Memory B cell (primary cell): ENCODE measurements at regions not wholly inside any gene's neighbourhood (a gene's known extent, or its start where the extent isn't known, plus 50 kb on each side); places are given as distances from the start of the nearest gene placed in this dataset.

Experiments
- ATAC-seq: fragments of 150-1000 bp; cut with Tn5 transposase; 2 replicates; pipeline ENCODE4 v1.10.0; 2021; ENCODE audit warnings: low read depth, mild to moderate bottlenecking, moderate library complexity
- DNase-seq, 2 donors: peaks; one replicate each; pipeline ENCODE4 v3.0.0; 2022; ENCODE audit warnings: low spot score in 2 of 2
- H3K27ac Mint-ChIP-seq: one replicate; pipeline ENCODE4 v1.8.0; 2022; ENCODE audit warnings: mild to moderate bottlenecking, moderate library complexity, mixed read lengths
- H3K27me3 Mint-ChIP-seq: one replicate; pipeline ENCODE4 v1.8.0; 2022; ENCODE audit warnings: mixed read lengths
- H3K36me3 Mint-ChIP-seq: one replicate; pipeline ENCODE4 v1.8.0; 2022; ENCODE audit warnings: mild to moderate bottlenecking, mixed read lengths
- H3K4me1 Mint-ChIP-seq: one replicate; pipeline ENCODE4 v1.8.0; 2022; ENCODE audit warnings: mixed read lengths
- H3K4me3 Mint-ChIP-seq: one replicate; pipeline ENCODE4 v1.8.0; 2022; ENCODE audit warnings: mild to moderate bottlenecking, moderate library complexity, mixed read lengths
- H3K9me3 Mint-ChIP-seq: one replicate; pipeline ENCODE4 v1.8.0; 2022; ENCODE audit warnings: mixed read lengths

DNA sequence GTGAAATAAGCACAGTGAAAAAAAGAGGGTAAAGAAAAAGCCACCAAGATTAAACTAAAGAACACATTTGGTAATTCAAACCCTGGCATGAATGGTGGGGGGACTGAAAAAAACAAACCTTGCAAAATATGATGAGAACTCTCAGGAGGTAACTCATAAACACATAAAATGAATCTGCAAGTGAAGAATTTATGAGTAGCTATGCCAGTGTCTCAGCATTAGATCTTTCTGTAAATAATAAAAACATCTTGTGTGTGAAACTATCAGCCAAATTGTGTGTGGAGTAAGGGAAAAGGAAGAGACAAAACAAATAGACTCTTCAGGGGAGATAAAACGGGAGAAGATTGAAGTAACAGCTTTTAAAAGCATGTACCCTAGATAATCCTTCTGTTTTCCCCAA, 129.6 kb upstream of the SPEF2 start:
- ATAC-seq (no peak), DNase-seq (no peak)
- no peaks in the 10 kb centered on the region for H3K27me3 Mint-ChIP-seq
- no peaks in the 10 kb centered on the region for H3K4me1 Mint-ChIP-seq
- no peak overlapping the region for H3K4me3 Mint-ChIP-seq
- H3K27ac Mint-ChIP-seq: no peak overlapping the region
- no peaks in the 10 kb centered on the region for H3K9me3 Mint-ChIP-seq
- no peaks in the 10 kb centered on the region for H3K36me3 Mint-ChIP-seq

DNA sequence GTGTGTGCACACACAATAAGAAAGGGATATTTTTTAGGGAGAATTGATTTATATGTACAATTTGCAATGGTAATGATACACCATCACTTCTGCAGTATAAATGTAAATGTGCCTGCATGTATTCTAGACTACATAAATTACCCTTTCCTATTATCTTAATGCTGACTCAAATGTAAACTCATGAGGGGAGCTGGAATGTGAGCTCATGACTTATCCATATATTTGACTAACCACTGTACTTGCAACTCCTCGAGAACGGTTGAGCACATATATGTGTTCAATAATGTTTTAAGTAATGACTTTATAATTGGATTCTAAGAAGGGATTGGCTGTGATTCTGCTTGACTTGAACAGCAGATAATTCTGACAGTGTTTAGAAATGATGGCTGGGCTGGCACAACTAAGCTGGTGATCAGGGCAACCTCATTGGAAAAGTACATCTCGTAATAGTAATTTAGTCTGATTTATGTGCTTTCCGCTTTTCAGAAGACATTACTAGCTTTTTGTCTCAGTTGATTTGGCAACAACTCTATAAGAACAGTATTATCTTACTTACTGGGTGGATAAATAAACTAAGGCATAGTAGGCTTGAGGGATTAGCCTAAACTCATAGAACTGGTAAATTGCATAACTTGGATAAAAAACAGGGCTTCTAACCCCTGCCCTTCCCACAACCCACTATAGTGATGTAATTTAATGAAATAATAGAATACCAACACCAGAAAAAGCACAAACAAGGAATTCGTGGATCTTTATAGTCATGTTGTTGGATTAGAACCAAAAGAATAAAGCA, 130.2 kb upstream of the SPEF2 start:
- no peaks in the 10 kb centered on the region for H3K27me3 Mint-ChIP-seq

DNA sequence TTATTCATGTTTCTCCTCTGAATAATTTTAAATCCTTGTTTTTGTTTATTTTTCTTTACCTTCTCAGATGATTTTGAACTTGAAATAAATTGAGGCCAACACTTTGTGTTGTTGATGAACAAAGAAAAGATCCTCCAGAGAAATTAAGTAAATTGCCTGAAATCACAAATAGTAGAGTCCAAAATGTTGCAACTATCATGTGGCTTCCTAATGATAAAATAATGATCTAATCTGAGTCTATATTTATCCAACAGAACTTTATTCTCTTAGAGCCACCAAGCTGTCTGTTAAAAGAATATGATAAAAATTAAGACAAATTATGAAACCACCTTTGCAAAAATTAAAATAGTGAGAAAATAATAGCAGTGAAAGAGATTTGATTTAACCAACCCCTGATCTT, 132.2 kb upstream of the SPEF2 start:
- H3K27me3 Mint-ChIP-seq: no peaks in the 10 kb centered on the region
- no peak for ATAC-seq

More for the DNA sequence above, 130.2 kb upstream of the SPEF2 start:
- DNase-seq (no peak), ATAC-seq (no peak)
- Mint-ChIP-seq H3K4me1 (no peaks in the 10 kb centered on the region), H3K27ac (no peak overlapping the region), H3K9me3 (no peaks in the 10 kb centered on the region), H3K4me3 (no peak overlapping the region), H3K36me3 (no peaks in the 10 kb centered on the region)

DNA sequence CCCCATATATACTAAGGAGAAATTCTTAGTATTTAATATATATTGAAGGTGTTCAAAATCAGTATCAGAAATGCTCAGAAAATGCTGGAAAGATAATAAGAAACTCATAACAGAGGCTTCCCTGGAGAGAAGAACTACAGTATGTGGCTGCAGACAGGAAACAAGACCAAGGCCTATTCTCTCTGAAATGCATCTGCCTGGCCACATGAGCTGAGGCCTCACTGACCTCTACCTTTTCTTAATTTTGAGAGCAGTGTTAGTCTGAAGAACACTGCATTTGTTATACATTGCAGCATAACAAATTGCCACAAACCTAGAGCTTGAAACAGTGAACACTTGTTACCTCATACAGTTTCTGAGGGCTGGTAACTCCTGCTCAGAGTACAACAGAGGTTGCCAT, 133.4 kb upstream of the SPEF2 start:
- DNase-seq (no peak), ATAC-seq (no peak)
- Mint-ChIP-seq H3K27ac (no peak overlapping the region), H3K4me1 (peaks cover 2% of the 10 kb centered on the region), H3K9me3 (no peaks in the 10 kb centered on the region), H3K27me3 (no peaks in the 10 kb centered on the region), H3K36me3 (peaks cover under 1% of the 10 kb centered on the region), H3K4me3 (no peak overlapping the region)

More for the DNA sequence above, 132.2 kb upstream of the SPEF2 start:
- Mint-ChIP-seq H3K27ac (no peak overlapping the region), H3K4me1 (no peaks in the 10 kb centered on the region), H3K36me3 (no peaks in the 10 kb centered on the region), H3K9me3 (no peaks in the 10 kb centered on the region), H3K4me3 (no peak overlapping the region)
- no peak for DNase-seq

DNA sequence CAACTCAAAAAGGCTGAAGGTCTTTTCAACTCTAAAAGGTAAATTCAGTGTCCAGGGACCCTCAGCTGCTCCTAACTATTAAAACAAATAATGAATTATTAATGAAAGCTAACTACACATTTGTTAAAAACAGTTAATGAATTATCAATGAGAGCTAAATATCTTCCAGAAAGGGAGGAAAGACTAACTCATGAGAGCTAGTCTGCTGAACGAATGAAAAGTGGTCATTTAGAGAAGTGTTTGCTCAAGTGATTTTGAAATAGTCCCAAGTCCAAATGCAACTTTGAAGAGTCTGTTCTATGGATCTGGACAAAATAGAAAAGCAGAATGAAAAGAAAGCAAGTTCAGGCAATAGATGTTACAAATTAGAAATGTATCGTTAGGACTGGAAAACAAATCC, 133.9 kb upstream of the SPEF2 start:
- no peak overlapping the region for H3K27ac Mint-ChIP-seq
- no peaks in the 10 kb centered on the region for H3K9me3 Mint-ChIP-seq
- peaks cover 3% of the 10 kb centered on the region for H3K36me3 Mint-ChIP-seq
- no peak overlapping the region for H3K4me3 Mint-ChIP-seq
- no peak for DNase-seq
- peaks cover 5% of the 10 kb centered on the region for H3K4me1 Mint-ChIP-seq
- no peaks in the 10 kb centered on the region for H3K27me3 Mint-ChIP-seq
- no peak for ATAC-seq

DNA sequence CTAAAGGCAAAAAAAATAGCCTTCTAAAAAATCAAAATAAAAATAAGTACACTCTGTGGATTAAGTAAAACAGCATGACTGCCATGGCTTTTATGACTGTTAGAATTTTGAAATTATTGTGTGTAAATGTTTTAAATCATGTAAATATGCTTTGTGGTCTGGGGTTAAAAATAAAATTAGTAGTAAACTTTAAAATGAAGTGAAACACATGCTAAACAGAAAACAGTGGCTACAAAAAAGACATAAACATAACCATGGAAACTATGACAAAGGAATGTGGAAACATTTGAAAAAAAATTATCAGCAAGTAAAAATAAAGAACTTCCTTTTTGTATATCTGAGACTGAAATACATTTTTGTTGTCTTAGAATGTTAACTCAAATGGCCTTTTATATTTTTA, 134.5 kb upstream of the SPEF2 start:
- Mint-ChIP-seq H3K36me3 (peaks cover 3% of the 10 kb centered on the region), H3K27ac (no peak overlapping the region), H3K4me1 (peaks cover 5% of the 10 kb centered on the region), H3K9me3 (no peaks in the 10 kb centered on the region), H3K27me3 (no peaks in the 10 kb centered on the region), H3K4me3 (no peak overlapping the region)
- DNase-seq (no peak), ATAC-seq (no peak)

DNA sequence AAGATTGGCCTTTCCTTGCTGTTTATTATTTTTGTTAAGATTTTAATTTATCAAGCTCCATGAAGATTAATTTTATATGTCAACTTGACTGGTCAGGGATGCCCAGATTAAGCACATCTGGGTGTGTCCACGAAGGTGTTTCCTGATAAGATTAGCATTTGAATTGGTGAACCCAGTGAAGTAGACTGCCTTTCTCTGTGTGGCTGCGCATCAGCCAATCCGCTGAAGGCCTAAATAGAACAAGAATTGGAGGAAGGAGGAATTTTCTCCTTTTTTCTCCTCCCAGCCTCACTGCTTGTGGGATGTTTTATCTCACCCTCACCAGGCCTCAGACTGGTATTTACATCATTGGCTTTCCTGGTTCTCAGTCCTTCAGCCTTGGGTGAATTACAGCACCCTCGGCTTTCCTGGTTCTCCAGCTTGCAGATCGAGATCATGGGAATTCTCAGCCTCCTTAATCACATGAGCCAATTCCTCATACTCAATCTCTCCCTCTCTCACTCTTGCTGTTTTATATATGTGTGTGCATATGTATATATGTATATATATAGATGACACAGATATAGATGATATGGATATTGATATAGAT, 135.4 kb upstream of the SPEF2 start:
- Mint-ChIP-seq H3K27ac (no peak overlapping the region), H3K9me3 (no peaks in the 10 kb centered on the region), H3K4me1 (peaks cover 5% of the 10 kb centered on the region), H3K36me3 (peaks cover 3% of the 10 kb centered on the region), H3K4me3 (no peak overlapping the region), H3K27me3 (no peaks in the 10 kb centered on the region)
- no peak for ATAC-seq
- DNase-seq: no peak

DNA sequence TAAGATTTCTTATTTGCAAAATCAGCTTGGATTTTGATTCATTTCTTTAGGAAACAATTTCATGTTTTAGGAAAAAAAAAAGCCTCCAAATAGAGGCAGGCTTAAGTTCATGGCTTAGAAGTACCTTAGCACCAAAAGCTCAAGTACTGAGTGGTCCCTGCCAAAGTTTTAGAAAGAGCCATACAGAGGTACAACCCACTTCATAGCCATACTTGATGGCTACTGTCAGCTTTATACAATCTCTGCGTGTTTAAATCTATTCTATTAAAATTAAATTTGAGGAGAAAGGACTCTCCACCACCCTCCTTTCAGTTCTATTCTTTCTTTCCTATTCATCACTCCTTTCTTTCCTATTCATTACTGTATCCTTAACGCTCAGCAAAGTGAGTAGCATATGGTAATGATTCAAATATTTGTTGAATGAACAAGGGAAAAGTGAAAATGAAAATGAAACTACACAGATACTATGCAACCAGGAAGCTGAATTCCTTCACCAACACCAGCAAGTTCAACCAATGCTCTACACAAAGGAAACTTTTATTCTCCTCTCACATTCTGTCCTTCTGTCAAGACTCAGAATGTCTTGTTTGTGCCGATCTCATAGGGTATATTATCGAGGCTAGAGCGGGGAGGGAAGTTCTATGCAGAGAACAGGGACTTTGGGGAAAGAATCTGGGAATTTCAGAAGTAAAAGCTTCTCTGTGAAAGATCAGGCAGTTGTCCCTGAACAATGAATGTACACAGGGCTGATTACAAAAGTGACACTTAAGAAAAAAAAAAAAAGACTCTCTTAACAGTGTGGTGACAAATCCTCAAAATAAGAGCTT, 138.6 kb upstream of the SPEF2 start:
- peaks cover 5% of the 10 kb centered on the region for H3K4me1 Mint-ChIP-seq
- H3K9me3 Mint-ChIP-seq: no peaks in the 10 kb centered on the region
- ATAC-seq (peak; percentile 29), DNase-seq (no peak)
- peak overlapping the region; percentile 37 for H3K4me3 Mint-ChIP-seq
- H3K27ac Mint-ChIP-seq: peak overlapping the region; percentile 14
- no peaks in the 10 kb centered on the region for H3K27me3 Mint-ChIP-seq
- peaks cover 3% of the 10 kb centered on the region for H3K36me3 Mint-ChIP-seq

DNA sequence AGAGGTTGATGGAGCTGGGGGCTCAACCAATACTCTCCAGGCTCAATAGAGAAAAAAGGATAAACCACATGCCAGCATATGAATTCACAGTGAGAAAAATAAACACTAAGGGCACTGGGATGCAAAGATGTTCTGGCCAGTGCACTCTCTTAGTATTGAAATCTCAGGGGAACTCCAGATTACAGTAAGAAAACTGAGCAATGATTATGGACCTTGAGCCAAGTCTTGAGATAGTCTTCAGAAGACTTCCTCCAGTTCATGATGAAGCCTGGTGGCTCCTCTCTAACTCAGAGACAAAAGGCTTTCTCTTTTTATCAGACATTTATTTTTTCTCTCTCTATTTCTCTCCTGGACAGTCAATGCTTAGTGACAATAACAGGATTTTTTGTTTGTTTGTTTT, 139.8 kb upstream of the SPEF2 start:
- Mint-ChIP-seq H3K9me3 (no peaks in the 10 kb centered on the region), H3K27me3 (no peaks in the 10 kb centered on the region), H3K4me3 (no peak overlapping the region), H3K4me1 (peaks cover 5% of the 10 kb centered on the region), H3K36me3 (peaks cover 3% of the 10 kb centered on the region), H3K27ac (no peak overlapping the region)
- no peak for ATAC-seq
- DNase-seq: no peak

DNA sequence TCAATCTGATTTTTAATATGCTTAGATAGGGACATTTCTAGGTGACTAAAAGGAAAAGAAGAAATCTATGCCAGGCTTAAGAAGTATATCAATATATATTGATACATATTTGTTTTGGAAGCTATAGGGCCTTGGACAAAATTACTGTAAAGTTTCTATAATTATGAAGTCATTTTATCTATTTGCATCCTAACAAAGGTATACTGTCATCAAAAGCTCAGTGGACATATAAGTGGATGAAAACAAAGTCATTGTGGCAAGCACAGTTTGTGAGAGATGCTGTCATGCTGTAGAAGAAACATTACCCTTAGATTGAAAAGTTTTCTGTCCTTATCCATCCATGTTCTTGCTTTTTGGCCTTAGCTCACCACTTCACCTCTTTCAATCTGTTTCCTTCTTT, 140.3 kb upstream of the SPEF2 start:
- H3K27me3 Mint-ChIP-seq: no peaks in the 10 kb centered on the region
- H3K9me3 Mint-ChIP-seq: no peaks in the 10 kb centered on the region
- H3K4me3 Mint-ChIP-seq: no peak overlapping the region
- H3K27ac Mint-ChIP-seq: no peak overlapping the region
- H3K36me3 Mint-ChIP-seq: peaks cover 3% of the 10 kb centered on the region
- ATAC-seq (no peak), DNase-seq (no peak)
- peaks cover 5% of the 10 kb centered on the region for H3K4me1 Mint-ChIP-seq

DNA sequence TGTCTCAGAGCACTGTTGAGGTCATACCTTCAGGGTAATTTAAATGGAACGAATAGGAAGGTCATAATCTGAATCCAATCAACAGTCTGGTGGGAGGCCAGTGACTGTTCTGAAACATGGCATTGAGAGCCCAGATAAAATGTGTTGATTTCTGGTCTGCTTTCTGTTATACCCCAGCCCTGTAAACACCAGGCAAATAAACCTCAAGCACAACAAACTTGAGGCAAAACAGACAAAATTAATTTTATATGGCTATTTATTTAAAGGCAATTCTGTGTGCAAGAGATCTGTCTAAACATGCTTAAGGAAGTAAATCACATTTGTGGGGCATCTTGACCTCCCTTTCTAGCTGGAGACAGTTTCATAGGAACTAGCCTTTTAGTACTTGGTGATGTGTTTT, 140.9 kb upstream of the SPEF2 start:
- Mint-ChIP-seq H3K4me3 (no peak overlapping the region), H3K27ac (no peak overlapping the region), H3K27me3 (no peaks in the 10 kb centered on the region), H3K9me3 (no peaks in the 10 kb centered on the region), H3K36me3 (peaks cover 3% of the 10 kb centered on the region), H3K4me1 (peaks cover 5% of the 10 kb centered on the region)
- no peak for ATAC-seq
- no peak for DNase-seq

DNA sequence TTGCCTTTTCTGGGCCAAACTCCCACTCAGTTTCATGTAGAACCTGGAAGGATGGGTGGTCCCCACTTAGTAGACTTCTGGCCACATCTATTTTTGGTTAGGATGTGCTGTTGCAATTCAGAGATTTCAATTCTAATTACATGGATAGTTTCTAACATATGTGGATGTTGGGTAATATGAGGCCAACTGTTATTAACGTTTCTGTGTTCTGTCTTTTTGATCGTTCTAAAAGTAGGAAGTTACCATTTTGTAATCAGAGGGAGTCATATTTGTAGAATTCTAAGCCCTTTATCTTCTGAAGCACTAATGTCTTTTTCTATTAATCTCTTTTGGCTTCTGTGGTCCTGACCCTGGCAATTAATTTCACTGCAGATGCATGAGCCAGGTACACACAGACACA, 141.6 kb upstream of the SPEF2 start:
- Mint-ChIP-seq H3K4me1 (peaks cover 5% of the 10 kb centered on the region), H3K9me3 (no peaks in the 10 kb centered on the region), H3K36me3 (peaks cover 3% of the 10 kb centered on the region), H3K27ac (no peak overlapping the region), H3K27me3 (no peaks in the 10 kb centered on the region), H3K4me3 (no peak overlapping the region)
- DNase-seq (no peak), ATAC-seq (no peak)

DNA sequence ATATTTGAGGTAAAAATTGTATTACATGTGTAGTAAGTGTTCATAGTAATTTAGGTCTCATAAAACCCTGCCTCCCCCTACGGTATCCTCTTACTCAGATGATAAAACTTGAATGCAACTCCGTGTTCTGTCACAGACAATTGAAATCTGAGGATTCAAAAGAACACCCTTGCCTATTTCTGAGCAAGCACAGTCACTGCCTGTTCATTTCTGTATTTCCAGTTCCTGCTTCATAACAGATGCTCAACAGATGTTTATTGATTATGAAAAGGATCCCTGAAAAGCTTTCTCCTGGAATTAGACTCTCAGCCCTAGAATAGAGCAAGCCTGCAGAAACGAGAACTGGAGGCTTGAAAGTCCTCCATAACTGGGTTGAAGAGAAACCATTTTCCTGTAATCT, 144.1 kb upstream of the SPEF2 start:
- Mint-ChIP-seq H3K4me3 (no peak overlapping the region), H3K27me3 (no peaks in the 10 kb centered on the region), H3K27ac (no peak overlapping the region), H3K36me3 (no peaks in the 10 kb centered on the region), H3K9me3 (no peaks in the 10 kb centered on the region), H3K4me1 (no peaks in the 10 kb centered on the region)
- no peak for DNase-seq
- no peak for ATAC-seq

DNA sequence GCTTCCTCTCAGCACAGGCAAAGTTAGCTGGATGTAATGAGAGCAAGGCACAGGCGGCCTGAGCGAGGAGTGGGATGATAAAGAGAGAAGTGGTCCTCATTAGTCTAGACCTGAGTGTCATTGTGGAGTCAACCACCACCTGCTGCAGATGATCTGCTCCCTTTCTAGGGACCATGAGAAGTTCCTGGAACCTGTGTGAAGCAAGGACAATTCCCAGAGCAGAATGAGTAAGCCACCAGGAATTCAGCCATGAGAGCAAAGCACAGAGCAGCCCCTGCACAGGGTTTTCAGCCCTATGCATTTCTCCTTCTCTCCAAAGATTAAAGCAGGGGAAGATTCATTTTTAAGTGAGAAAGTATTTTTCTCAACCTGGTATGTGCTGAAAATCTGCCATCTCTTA, 146.8 kb upstream of the SPEF2 start:
- Mint-ChIP-seq H3K27me3 (no peaks in the 10 kb centered on the region), H3K27ac (no peak overlapping the region), H3K9me3 (no peaks in the 10 kb centered on the region), H3K36me3 (no peaks in the 10 kb centered on the region), H3K4me3 (no peak overlapping the region), H3K4me1 (no peaks in the 10 kb centered on the region)
- no peak for ATAC-seq
- DNase-seq: no peak
